ENCODE measurements at regions not wholly inside any gene's neighbourhood (a gene's known extent, or its start where the extent isn't known, plus 50 kb on each side); places are given as distances from the start of the nearest gene placed in this dataset.

- TF ChIP-seq CTCF (IDR thresholded peaks at IDR 0.05) (no peak), EP300 (IDR thresholded peaks at IDR 0.05) (no peak), POLR2A (IDR thresholded peaks at IDR 0.05) (no peak)
These were observed 86.1 kb upstream of the PCBD1 start for GRCh38 chr10:70974351-70974901.

All from upper lobe of left lung (tissue), 4 donors.